Activated CD8-positive, alpha-beta memory T cell treated with anti-CD3 and anti-CD28 coated beads, Interleukin-2, amount 10 ng/mL, durations not matched to agents 7 days and 5 days (primary cell): ENCODE measurements at regions not wholly inside any gene's neighbourhood (a gene's known extent, or its start where the extent isn't known, plus 50 kb on each side); places are given as distances from the start of the nearest gene placed in this dataset.
"Not testable (repeated sequence)": the region's sequence is repeated elsewhere in the genome, so short reads cannot be mapped to it uniquely, and the experiment has no call there.

ENCODE experiments used
- ATAC-seq: fragments of 150-1000 bp; cut with Tn5 transposase; one replicate; pipeline ENCODE4 v1.10.0; 2021; ENCODE audit warnings: moderate library complexity
- CTCF ChIA-PET: fragments of 350-600 bp; sonication (Branson Sonifier 250); formaldehyde crosslinking; loops from one replicate; lab custom pipeline; 2021; ENCODE audit warnings: antibody characterized with exemption; lab: Charles Lee
- DNase-seq: peaks from one replicate; pipeline ENCODE4 v3.0.0-alpha.2; 2020
- H3K27ac Mint-ChIP-seq: one replicate; pipeline ENCODE4 v1.8.0; 2021; ENCODE audit warnings: mild to moderate bottlenecking, mixed read lengths
- H3K27me3 Mint-ChIP-seq: one replicate; pipeline ENCODE4 v1.8.0; 2021; ENCODE audit warnings: mixed read lengths
- H3K36me3 Mint-ChIP-seq: one replicate; pipeline ENCODE4 v1.8.0; 2021; ENCODE audit warnings: mild to moderate bottlenecking, mixed read lengths
- H3K4me1 Mint-ChIP-seq: one replicate; pipeline ENCODE4 v1.8.0; 2021; ENCODE audit warnings: mixed read lengths
- H3K4me3 Mint-ChIP-seq: one replicate; pipeline ENCODE4 v1.8.0; 2021; ENCODE audit warnings: mild to moderate bottlenecking, moderate library complexity, mixed read lengths
- H3K9me3 Mint-ChIP-seq: one replicate; pipeline ENCODE4 v1.8.0; 2022; ENCODE audit warnings: low read depth, mixed read lengths

GRCh38 chr17:45666641-45667040 is 117.5 kb upstream of the CRHR1 start:
- CTCF ChIA-PET = interaction anchor here (0.8 to 2.6 kb wide), 3 partner anchors 9 to 166 kb away, joined by 3 to 10 read pairs (median 7); no protein-coding TSS in a partner anchor
- H3K4me1 Mint-ChIP-seq = no peaks in the 10 kb centered on the region

DNA sequence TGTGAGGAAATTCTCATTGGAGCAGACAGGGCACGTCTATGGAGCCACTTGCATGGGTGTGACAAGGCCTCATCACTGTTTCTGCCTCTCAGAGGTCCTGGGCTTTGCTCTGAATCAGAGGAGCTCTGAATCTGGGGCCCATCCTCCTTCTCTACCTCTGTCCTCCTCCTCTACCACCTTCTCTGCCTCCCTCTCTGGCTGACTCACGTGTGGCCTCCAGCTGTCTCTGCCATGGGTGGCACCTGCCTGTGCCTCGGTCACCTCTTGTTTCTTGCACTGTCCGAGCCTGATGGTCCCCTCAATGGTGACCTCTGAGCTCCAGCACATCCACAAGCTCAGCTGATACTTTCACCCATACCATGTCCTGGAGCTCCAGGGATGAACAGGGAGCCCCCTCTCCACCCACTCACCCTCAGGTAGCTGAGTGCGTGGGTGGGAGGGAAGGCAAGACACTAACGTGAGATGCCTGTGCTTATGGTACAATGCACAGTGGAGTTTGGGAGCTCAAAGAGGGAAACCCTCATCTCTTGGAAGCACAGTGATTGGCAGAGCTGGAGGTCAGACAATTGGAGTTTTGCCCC is 116.4 kb upstream of the CRHR1 start:
- ATAC-seq = no peak
- no peaks in the 10 kb centered on the region for H3K9me3 Mint-ChIP-seq
- H3K4me1 Mint-ChIP-seq = no peaks in the 10 kb centered on the region
- H3K27ac Mint-ChIP-seq = no peak overlapping the region
- H3K36me3 Mint-ChIP-seq = no peaks in the 10 kb centered on the region
- no peak overlapping the region for H3K4me3 Mint-ChIP-seq
- peaks cover 9% of the 10 kb centered on the region for H3K27me3 Mint-ChIP-seq
- DNase-seq = no peak
- CTCF ChIA-PET = interaction anchor here (2.6 kb wide), 1 partner anchor 27 kb away, joined by 10 read pairs; no protein-coding TSS in a partner anchor

More at GRCh38 chr17:45666641-45667040, 117.5 kb upstream of the CRHR1 start:
- DNase-seq (no peak), ATAC-seq (no peak)
- Mint-ChIP-seq H3K9me3 (no peaks in the 10 kb centered on the region), H3K36me3 (no peaks in the 10 kb centered on the region), H3K27me3 (peaks cover 16% of the 10 kb centered on the region), H3K27ac (no peak overlapping the region), H3K4me3 (no peak overlapping the region)

DNA sequence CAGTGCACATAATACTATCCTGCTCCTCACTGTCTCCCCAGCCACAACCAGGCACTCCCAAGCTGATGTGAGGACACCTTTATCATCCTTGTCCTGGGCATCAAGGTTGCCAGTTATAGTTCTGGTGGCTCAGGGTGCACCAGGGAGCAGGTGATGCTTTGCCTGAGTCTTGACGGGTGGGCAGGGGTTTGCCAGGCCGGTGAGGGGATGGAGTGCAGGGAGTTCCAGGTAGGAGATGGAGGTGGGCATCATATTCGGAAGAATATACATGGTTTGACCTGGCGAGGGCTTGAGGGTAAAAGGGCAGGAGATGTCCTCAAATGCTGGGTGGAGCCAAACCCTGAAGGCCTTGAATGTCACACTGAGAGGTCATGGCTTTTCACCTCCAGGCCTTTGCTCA is 115.8 kb upstream of the CRHR1 start:
- Mint-ChIP-seq H3K27ac (no peak overlapping the region), H3K4me3 (no peak overlapping the region), H3K27me3 (peaks cover 3% of the 10 kb centered on the region), H3K36me3 (no peaks in the 10 kb centered on the region), H3K4me1 (no peaks in the 10 kb centered on the region), H3K9me3 (no peaks in the 10 kb centered on the region)
- no peak for ATAC-seq
- DNase-seq = no peak
- CTCF ChIA-PET = interaction anchor here (2.6 kb wide), 1 partner anchor 28 kb away, joined by 10 read pairs; no protein-coding TSS in a partner anchor

DNA sequence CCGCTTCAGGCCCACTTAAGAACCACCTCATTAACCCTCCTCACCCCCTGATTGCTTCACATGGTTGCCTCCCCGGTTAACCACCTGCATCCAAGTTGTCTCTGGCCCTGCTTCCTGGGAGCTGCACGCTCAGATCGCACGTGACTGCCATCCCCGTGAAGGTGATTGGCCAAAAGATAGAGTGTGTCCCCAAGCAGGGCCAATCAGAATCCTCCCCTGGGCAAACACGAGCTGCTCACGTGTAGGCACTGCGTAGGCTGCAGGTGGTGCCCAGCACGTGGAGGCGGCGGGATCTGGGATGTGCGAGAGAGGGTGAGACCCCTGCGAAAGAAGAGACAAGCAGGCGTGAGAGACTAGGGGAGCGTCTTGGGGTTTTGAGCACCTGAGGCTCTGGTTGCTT is 111.8 kb upstream of the CRHR1 start:
- no peaks in the 10 kb centered on the region for H3K9me3 Mint-ChIP-seq
- H3K4me3 Mint-ChIP-seq = no peak overlapping the region
- no peaks in the 10 kb centered on the region for H3K27me3 Mint-ChIP-seq
- ATAC-seq (no peak), DNase-seq (no peak)
- no peaks in the 10 kb centered on the region for H3K4me1 Mint-ChIP-seq
- H3K27ac Mint-ChIP-seq = no peak overlapping the region
- H3K36me3 Mint-ChIP-seq = no peaks in the 10 kb centered on the region
- CTCF ChIA-PET = no interaction called here

DNA sequence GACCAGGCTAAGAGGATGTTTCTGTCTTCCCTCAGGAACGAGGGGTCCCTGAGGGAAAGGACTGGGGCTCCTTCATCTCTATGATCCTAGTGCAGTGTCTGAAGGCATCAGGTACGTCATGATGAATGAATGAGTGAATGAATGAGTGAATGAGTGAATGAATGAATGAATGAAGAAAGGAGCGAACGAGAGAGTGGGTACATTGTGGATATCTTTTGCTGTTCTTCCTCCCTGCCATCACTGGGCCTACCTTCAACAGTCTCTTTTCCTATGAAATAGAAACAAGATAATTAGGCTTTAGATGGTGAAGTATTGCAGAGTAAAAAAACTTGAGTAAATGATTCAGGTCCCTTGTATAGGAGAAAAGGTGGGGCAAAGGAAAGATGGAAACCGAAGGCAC is 111.3 kb upstream of the CRHR1 start:
- no peaks in the 10 kb centered on the region for H3K4me1 Mint-ChIP-seq
- no peaks in the 10 kb centered on the region for H3K36me3 Mint-ChIP-seq
- H3K27me3 Mint-ChIP-seq = no peaks in the 10 kb centered on the region
- DNase-seq = no peak
- no peaks in the 10 kb centered on the region for H3K9me3 Mint-ChIP-seq
- no peak overlapping the region for H3K4me3 Mint-ChIP-seq
- ATAC-seq = no peak
- CTCF ChIA-PET = no interaction called here
- no peak overlapping the region for H3K27ac Mint-ChIP-seq

GRCh38 chr17:45673759-45674158 is 110.4 kb upstream of the CRHR1 start:
- ATAC-seq, H3K9me3 Mint-ChIP-seq, H3K4me1 Mint-ChIP-seq, H3K27me3 Mint-ChIP-seq, H3K4me3 Mint-ChIP-seq, H3K27ac Mint-ChIP-seq, H3K36me3 Mint-ChIP-seq, CTCF ChIA-PET, DNase-seq: not testable (repeated sequence)

DNA sequence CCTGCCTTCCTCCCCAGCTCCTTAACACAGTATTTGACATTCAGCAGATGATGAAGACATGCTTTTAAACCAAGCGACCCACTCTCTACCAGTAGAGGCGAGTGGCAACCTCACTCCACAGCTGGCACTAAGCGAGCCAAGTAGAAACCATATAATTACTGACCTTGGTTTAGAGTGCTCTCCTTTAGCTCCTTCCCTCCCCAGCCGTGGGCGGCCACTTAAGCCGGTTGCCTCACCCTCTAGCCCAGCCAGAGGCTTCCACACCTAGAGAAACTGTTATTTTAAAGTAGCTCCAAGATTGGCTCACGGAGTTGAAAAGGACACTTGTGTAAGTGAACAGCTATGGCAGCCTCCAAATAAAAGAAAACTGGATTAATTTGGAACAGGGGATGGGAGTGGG is 109.1 kb upstream of the CRHR1 start:
- no peak overlapping the region for H3K27ac Mint-ChIP-seq
- no peak for DNase-seq
- ATAC-seq = no peak
- H3K36me3 Mint-ChIP-seq = no peaks in the 10 kb centered on the region
- no peaks in the 10 kb centered on the region for H3K4me1 Mint-ChIP-seq
- CTCF ChIA-PET = no interaction called here
- no peak overlapping the region for H3K4me3 Mint-ChIP-seq
- no peaks in the 10 kb centered on the region for H3K9me3 Mint-ChIP-seq
- no peaks in the 10 kb centered on the region for H3K27me3 Mint-ChIP-seq

- H3K27me3 Mint-ChIP-seq = peaks cover 3% of the 10 kb centered on the region
- ATAC-seq = no peak
- H3K27ac Mint-ChIP-seq = no peak overlapping the region
- no peak overlapping the region for H3K4me3 Mint-ChIP-seq
- CTCF ChIA-PET = no interaction called here
- no peaks in the 10 kb centered on the region for H3K9me3 Mint-ChIP-seq
- H3K4me1 Mint-ChIP-seq = no peaks in the 10 kb centered on the region
- H3K36me3 Mint-ChIP-seq = no peaks in the 10 kb centered on the region
- no peak for DNase-seq
These were observed 108.2 kb upstream of the CRHR1 start for GRCh38 chr17:45675892-45676291.

GRCh38 chr17:45676695-45677094 is 107.4 kb upstream of the CRHR1 start:
- CTCF ChIA-PET = no interaction called here
- ATAC-seq (no peak), DNase-seq (no peak)
- Mint-ChIP-seq H3K9me3 (no peaks in the 10 kb centered on the region), H3K27ac (no peak overlapping the region), H3K36me3 (no peaks in the 10 kb centered on the region), H3K27me3 (peaks cover 3% of the 10 kb centered on the region), H3K4me3 (no peak overlapping the region), H3K4me1 (no peaks in the 10 kb centered on the region)

- ATAC-seq (no peak), DNase-seq (no peak)
- Mint-ChIP-seq H3K27ac (no peak overlapping the region), H3K27me3 (peaks cover 7% of the 10 kb centered on the region), H3K4me3 (no peak overlapping the region), H3K36me3 (no peaks in the 10 kb centered on the region), H3K4me1 (no peaks in the 10 kb centered on the region), H3K9me3 (no peaks in the 10 kb centered on the region)
- CTCF ChIA-PET = no interaction called here
These were observed 106.3 kb upstream of the CRHR1 start for GRCh38 chr17:45677770-45678169.

DNA sequence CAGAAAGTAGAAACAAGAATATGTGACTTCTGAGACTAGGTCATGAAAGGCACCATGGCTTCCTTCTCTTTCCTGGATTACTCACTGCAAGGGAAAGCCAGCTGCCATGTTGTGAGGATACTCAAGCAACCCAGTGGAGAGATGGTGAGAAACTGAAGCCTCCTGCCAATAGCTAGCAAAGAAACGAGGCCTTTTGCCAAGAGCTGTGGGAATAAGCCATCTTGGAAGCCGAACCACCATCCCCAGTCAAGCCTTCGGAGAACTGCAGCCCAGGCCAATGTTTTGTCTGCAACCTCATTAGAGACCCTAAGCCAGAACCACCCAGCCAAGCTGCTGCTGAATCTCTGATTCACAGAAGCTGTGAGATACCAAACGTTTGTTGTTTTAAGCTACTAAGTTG is 104.7 kb upstream of the CRHR1 start:
- no peak for ATAC-seq
- no peaks in the 10 kb centered on the region for H3K9me3 Mint-ChIP-seq
- CTCF ChIA-PET = no interaction called here
- H3K4me1 Mint-ChIP-seq = no peaks in the 10 kb centered on the region
- no peak for DNase-seq
- no peak overlapping the region for H3K27ac Mint-ChIP-seq
- no peak overlapping the region for H3K4me3 Mint-ChIP-seq
- peaks cover 7% of the 10 kb centered on the region for H3K27me3 Mint-ChIP-seq
- H3K36me3 Mint-ChIP-seq = no peaks in the 10 kb centered on the region

- Mint-ChIP-seq H3K9me3 (no peaks in the 10 kb centered on the region), H3K27me3 (peaks cover 10% of the 10 kb centered on the region), H3K27ac (no peak overlapping the region), H3K4me1 (no peaks in the 10 kb centered on the region), H3K36me3 (no peaks in the 10 kb centered on the region), H3K4me3 (no peak overlapping the region)
- CTCF ChIA-PET = interaction anchor here (0.7 kb wide), 1 partner anchor 22 kb away, joined by 3 read pairs; no protein-coding TSS in a partner anchor
- ATAC-seq (no peak), DNase-seq (no peak)
These were observed 103.8 kb upstream of the CRHR1 start for GRCh38 chr17:45680360-45680759.

DNA sequence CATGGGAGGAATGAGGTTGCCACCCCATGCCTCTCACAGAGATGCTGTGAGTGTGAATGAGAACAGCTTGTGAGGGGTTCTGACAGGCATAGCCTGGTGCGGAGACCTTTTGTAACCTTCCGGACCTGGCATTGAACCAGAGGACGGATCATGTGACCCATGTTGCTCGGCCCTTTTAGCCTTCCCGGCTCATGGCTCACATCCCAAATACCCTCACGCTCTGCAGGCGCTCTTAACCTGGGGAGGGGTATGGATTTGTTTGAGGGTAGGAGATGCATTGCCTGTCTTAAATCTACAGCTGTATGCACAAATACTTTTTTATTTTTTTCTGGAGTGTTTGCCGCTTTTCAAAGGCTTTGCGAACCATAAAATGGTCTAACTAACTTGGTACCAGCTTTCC is 102.4 kb upstream of the CRHR1 start:
- Mint-ChIP-seq H3K27ac (no peak overlapping the region), H3K36me3 (no peaks in the 10 kb centered on the region), H3K4me3 (no peak overlapping the region), H3K9me3 (no peaks in the 10 kb centered on the region), H3K4me1 (no peaks in the 10 kb centered on the region), H3K27me3 (peaks cover 10% of the 10 kb centered on the region)
- no peak for ATAC-seq
- CTCF ChIA-PET = no interaction called here
- no peak for DNase-seq

DNA sequence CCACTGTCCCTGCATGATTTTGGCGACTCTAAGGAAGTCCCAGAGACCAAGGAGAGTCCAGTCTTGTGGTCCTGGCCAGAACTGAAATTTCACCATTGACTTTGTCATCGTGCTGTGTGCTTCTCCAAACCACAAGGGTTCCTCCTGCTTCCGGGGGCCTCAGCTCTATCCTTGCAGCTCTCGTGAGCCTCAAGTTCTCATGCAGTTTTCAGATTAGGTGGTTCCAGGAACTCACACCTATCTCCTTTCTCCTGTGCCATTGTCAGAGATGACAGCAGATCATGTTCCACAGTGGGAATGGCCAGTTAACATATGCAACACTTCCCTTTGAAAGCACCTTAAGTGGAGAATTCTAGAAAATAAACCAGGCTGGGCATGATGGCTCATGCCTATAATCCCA is 97.9 kb upstream of the CRHR1 start:
- no peak overlapping the region for H3K27ac Mint-ChIP-seq

More for the DNA sequence above, 97.9 kb upstream of the CRHR1 start:
- H3K9me3 Mint-ChIP-seq = no peaks in the 10 kb centered on the region
- DNase-seq = no peak
- no peak for ATAC-seq
- CTCF ChIA-PET = no interaction called here
- no peaks in the 10 kb centered on the region for H3K36me3 Mint-ChIP-seq
- peaks cover 27% of the 10 kb centered on the region for H3K27me3 Mint-ChIP-seq
- no peaks in the 10 kb centered on the region for H3K4me1 Mint-ChIP-seq
- H3K4me3 Mint-ChIP-seq = no peak overlapping the region
